ENCODE measurements at regions not wholly inside any gene's neighbourhood (a gene's known extent, or its start where the extent isn't known, plus 50 kb on each side); places are given as distances from the start of the nearest gene placed in this dataset.
"Not testable (repeated sequence)": the region's sequence is repeated elsewhere in the genome, so short reads cannot be mapped to it uniquely, and the experiment has no call there.

- no peak for DNase-seq
Measured at GRCh38 chr7:116384936-116385635, 114.5 kb upstream of the CAV2 start.

- DNase-seq, result no peak
Measured at GRCh38 chr7:116386674-116387073, 112.9 kb upstream of the CAV2 start.

GRCh38 chr7:116390363-116390762 is 109.2 kb upstream of the CAV2 start:
- DNase-seq, result no peak

GRCh38 chr7:116392806-116393205 is 106.7 kb upstream of the CAV2 start:
- DNase-seq, result no peak

- no peak for DNase-seq
Measured at GRCh38 chr7:116393654-116394053, 105.9 kb upstream of the CAV2 start.

- DNase-seq, result no peak
Measured at GRCh38 chr7:116394106-116394505, 105.4 kb upstream of the CAV2 start.

GRCh38 chr7:116395141-116395791 is 104.3 kb upstream of the CAV2 start:
- DNase-seq, result no peak

- no peak for DNase-seq
Measured at GRCh38 chr7:116398672-116399071, 100.9 kb upstream of the CAV2 start.

GRCh38 chr7:116399819-116400218 is 99.7 kb upstream of the CAV2 start:
- no peak for DNase-seq

- DNase-seq, result no peak
Measured at GRCh38 chr7:116400522-116400921, 99.0 kb upstream of the CAV2 start.

GRCh38 chr7:116401711-116402110 is 97.8 kb upstream of the CAV2 start:
- no peak for DNase-seq

GRCh38 chr7:116403265-116403664 is 96.3 kb upstream of the CAV2 start:
- no peak for DNase-seq

- DNase-seq, result no peak
Measured at GRCh38 chr7:116404389-116404788, 95.1 kb upstream of the CAV2 start.

- DNase-seq, result no peak
Measured at GRCh38 chr7:116405810-116406209, 93.7 kb upstream of the CAV2 start.

GRCh38 chr7:116407165-116407564 is 92.4 kb upstream of the CAV2 start:
- no peak for DNase-seq

- DNase-seq, result no peak
Measured at GRCh38 chr7:116408166-116408565, 91.4 kb upstream of the CAV2 start.

- not testable (repeated sequence) for DNase-seq
Measured at GRCh38 chr7:116408831-116409453, 90.6 kb upstream of the CAV2 start.

- DNase-seq, result not testable (repeated sequence)
Measured at GRCh38 chr7:116410694-116411093, 88.8 kb upstream of the CAV2 start.

- DNase-seq, result no peak
Measured at GRCh38 chr7:116417593-116418345, 81.8 kb upstream of the CAV2 start.

GRCh38 chr7:116418524-116418923 is 81.0 kb upstream of the CAV2 start:
- DNase-seq, result no peak

- DNase-seq, result no peak
Measured at GRCh38 chr7:116420003-116420402, 79.5 kb upstream of the CAV2 start.

GRCh38 chr7:116421298-116421697 is 78.2 kb upstream of the CAV2 start:
- DNase-seq, result no peak

GRCh38 chr7:116422683-116423082 is 76.9 kb upstream of the CAV2 start:
- DNase-seq, result no peak

GRCh38 chr7:116423499-116423898 is 76.0 kb upstream of the CAV2 start:
- DNase-seq, result no peak
